Lung microvascular endothelial cell (primary cell): ENCODE measurements at regions not wholly inside any gene's neighbourhood (a gene's known extent, or its start where the extent isn't known, plus 50 kb on each side); places are given as distances from the start of the nearest gene placed in this dataset.

Experiments
- DNase-seq, 2 donors: peaks; one replicate each; pipeline versions ENCODE4 v3.0.0 to v3.0.0-alpha.2; 2010; ENCODE audit warnings: low read depth in 2 of 2

GRCh38 chr6:74114428-74114827 is 418.4 kb downstream of the CD109 start:
- DNase-seq: no peak

DNA sequence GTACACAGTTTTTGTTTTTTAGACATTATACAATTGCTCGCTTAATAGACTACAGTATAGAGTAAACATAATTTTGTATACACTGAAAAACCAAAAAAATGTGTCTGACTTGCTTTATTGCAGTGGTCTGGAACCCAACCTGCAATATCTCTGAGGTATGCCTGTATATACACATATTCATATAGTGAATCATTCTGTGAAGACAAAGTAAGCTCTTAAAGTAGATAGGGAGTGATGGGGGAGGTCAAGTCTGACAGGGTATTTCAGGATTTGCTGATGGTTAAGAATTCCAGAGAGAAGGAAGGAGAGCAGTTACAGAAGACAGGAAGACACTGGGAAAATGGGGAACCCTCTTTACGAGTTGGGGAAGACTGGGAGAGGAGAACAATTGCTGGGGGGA is 417.9 kb downstream of the CD109 start:
- DNase-seq: no peak

DNA sequence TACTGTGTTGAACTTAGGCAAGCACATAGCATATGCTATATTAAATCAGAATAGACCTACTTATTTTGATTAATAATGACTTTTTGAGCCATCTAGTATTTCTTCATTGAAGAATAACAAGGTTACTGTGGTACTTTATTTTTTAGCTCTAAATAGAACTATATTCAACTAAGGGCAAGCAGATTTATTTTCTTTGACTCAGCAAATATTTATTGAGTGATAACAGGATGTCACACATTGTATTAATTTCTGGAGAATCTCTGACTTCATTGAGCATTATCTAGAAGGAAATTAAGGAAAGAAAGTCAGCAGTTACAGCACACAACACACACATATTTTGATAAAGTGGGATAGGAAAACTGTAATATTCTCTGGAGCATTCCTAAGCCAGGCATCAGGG is 407.4 kb downstream of the CD109 start:
- no peak for DNase-seq

DNA sequence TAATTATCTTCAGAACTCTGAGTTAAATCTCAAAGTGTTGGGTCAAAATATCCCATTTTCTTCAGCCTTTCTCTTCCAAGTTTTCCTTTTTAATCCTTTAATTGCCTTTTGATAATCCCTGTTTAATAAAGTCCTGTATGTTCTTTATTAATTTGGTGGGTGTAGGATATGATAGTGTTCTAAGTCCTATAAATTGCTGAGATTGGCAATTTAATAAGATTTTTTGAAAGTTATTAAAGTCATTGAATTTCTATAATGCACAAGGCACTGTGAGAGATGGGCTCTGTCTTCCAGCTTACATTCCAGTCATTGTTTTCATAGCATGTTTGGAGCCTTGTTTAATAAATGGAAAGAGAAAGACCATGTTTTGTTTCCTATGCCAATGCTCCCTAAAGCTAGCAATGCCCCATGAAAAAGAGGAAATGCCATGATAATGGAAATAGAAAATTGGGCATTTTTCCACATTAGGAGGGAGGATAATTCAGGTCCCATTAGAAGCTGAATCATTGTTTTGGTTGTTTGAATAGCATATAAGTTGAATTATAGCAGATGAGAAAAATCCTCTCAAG is 404.8 kb downstream of the CD109 start:
- DNase-seq: peak in 1 of 2 donors; percentile 81

GRCh38 chr6:74096329-74096728 is 400.3 kb downstream of the CD109 start:
- no peak for DNase-seq

DNA sequence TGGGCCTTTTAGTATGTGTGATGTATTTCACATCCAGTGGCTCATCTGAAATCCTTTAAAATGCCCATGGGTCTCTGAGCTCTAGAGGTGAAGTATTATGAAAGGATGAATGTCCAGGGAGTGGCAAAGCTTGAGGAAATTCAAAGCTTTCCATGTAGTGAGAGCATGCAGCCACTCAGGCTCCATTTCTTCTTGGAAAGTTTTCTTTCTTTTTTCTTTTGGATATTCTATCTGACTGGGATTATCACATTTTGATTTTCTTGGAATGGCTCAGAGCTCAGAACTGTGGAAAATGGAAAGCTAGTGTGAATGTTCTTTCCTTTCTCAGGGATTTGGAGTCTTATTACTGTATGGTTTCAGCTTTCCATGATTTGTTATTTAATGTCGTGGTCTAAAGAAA is 397.4 kb downstream of the CD109 start:
- DNase-seq: no peak

DNA sequence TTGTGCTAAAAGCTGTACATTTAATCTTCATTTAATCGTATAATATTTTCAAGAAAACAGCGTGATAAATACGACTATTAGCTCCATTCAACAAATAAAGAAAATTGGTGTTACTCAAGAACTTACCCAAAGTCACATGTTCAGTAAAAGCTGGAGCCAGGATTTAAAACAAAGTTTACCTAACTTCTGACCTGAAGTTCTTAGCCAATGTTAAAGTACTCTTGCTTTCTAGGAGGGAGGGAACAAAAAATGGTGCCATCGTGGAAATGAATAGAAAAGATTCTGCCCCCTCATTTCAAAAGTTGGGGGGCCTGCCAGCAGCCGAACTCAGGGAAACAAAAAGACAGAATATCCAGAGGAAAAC is 395.8 kb downstream of the CD109 start:
- DNase-seq: no peak

GRCh38 chr6:74091136-74091793 is 395.3 kb downstream of the CD109 start:
- DNase-seq: peak; percentile 57 to 86

DNA sequence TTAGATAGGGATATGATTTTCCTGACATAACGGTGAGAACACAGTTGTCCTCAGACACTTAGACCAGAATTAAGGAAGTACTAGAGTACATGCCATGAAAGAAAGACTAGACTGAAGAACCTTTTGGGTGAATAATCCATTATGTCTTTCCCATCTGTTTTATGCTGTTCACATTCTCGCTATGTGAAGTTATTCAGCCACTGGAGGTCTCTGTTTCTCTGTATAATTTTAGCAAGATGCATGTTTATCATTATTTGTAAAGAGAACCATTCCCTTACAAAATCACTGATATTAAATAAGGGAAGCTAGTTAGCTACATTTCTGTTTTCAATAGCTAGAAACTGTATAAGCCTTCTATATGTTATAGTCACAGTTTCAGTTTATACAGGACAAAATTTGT is 391.9 kb downstream of the CD109 start:
- DNase-seq: peak in 1 of 2 donors; percentile 71

GRCh38 chr6:74075896-74076295 is 379.9 kb downstream of the CD109 start:
- no peak for DNase-seq

DNA sequence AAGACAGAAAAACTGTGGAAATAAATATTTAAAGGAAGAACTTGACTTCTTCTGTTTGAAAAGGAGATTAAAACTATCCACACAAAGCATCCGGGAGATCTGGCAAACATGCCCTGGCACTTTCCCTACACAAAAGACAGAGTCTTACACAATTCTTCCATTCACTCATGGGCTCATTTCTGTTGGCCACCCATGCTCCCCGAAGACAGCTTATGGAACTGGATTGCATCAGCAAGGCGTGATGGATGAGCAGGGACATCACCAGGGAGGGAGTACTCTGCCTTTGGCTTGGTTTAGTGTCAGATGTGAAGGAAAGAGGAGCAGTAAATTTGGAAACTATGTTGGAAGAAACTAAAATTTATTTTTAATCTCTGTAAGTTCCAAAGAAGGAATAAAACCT is 379.3 kb downstream of the CD109 start:
- no peak for DNase-seq

DNA sequence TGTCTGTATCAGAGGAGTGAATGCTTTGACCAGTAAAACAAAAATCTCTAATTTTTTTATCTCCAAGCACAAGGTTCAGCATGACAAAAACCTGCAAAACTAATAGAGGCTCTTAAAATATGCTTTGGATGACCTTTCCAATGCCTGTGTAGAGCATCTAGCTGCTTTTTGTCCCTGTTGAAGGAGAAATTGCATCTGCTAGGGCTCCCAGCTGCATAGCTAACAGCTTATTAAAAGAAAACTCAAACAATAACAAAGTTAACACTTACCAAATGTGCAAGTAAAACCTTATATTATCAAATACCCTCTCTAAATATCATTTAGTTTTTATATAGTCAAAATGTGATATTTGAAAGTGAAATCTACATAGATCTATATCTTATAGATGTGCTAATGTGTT is 378.6 kb downstream of the CD109 start:
- no peak for DNase-seq

DNA sequence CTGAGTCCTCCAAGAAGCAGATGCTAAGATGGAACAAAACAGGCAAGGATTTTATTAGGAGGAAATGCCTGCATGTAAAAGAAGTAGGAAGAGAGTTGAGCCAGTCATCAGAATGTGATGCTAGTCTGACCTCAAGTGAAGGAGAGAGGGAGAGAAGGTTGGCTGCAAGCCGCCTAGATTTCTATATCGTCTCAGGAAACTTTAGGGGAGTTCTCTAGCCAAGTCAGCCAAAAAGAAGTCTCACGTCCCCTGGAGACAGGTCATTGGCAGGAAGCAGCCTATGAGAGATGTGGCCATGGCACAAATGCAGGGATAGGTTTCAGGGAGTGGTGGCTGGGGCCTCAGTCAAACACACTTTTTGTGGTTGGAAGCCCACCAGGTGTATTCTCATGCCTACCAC is 378.0 kb downstream of the CD109 start:
- DNase-seq: no peak

- peak; percentile 12 to 45 for DNase-seq
Observed at GRCh38 chr6:74073429-74073828, 377.4 kb downstream of the CD109 start.

DNA sequence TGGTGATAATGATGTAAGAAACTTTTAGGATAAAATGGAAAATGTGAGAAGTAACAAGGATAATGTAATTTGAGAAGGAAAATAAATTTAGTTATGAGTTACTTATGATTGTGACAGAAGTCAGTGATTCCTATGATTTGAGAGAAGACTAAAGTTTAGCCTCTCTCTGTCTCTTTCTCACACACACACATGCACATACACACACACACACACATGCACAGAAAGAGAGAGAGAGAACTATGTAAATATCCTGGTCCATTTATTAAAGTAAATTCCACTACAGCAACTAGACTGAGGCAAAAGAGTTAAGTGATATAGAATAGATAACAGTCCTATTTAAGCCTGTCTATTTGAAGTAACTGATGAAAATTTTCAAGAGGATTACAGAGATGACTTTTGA is 375.2 kb downstream of the CD109 start:
- DNase-seq: no peak

GRCh38 chr6:74070711-74071110 is 374.7 kb downstream of the CD109 start:
- no peak for DNase-seq

GRCh38 chr6:74070091-74070490 is 374.1 kb downstream of the CD109 start:
- peak; percentile 13 to 19 for DNase-seq

GRCh38 chr6:74069089-74069581 is 373.1 kb downstream of the CD109 start:
- peak in 1 of 2 donors; percentile 29 for DNase-seq

- peak in 1 of 2 donors; percentile 7 for DNase-seq
Observed at GRCh38 chr6:74066168-74066871, 370.3 kb downstream of the CD109 start.

DNA sequence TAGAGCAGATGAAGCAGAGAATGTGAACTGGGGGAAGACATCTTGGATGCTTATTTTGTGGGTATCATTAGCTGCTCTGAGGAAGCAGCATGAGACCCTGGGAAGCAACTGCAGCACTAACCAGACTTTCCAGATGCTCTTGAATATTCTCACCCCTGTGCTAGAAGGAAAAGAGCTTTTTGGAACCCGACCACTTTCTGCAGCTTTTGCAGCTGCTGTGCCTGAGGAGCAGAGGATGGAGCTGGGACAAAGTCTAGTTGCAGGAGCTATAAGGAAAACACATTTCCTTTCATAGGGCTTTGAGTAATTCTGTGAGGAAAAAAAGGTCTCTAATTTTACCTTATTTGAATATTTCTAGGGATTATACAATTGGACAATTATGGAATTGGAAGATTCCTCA is 369.7 kb downstream of the CD109 start:
- DNase-seq: no peak

DNA sequence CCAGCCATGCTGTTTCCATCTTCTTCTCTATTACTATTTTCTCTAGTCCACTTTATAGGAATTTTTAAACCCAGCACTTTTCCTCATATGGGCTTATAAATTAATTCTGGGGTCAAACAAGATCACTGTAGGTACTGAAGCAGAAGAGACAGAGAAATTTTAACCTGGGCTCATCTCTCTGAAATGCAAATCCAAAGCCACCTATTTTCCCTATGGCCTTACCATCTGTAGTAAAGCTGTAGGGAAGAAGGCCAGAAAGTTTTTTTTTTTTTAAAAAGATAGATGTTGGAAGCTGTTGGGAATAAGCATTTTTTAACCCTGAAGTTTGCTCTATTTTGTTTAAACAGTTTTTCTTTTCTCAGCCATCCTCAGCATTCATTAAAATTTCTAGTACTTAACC is 367.4 kb downstream of the CD109 start:
- no peak for DNase-seq

GRCh38 chr6:74061201-74061600 is 365.2 kb downstream of the CD109 start:
- DNase-seq: no peak

- no peak for DNase-seq
Observed at GRCh38 chr6:74060354-74060753, 364.4 kb downstream of the CD109 start.
